Stimulated activated naive B cell treated with anti-CD40 and anti-IgM and Interleukin-4, amounts not matched to agents 10 μg/mL and 1 μg/mL and 100 μg/mL, for 72 hours (primary cell): ENCODE measurements at regions not wholly inside any gene's neighbourhood (a gene's known extent, or its start where the extent isn't known, plus 50 kb on each side); places are given as distances from the start of the nearest gene placed in this dataset.
"Not testable (repeated sequence)": the region's sequence is repeated elsewhere in the genome, so short reads cannot be mapped to it uniquely, and the experiment has no call there.

Source experiments
- ATAC-seq, 2 donors: fragments of 150-1000 bp; cut with Tn5 transposase; replicated peaks; 2 replicates each; pipeline ENCODE4 v1.10.0; 2021; ENCODE audit warnings: moderate library complexity in 1 of 2
- DNase-seq: peaks from one replicate; pipeline ENCODE4 v3.0.0; 2021
- H3K27ac Mint-ChIP-seq: one replicate; pipeline ENCODE4 v1.8.0; 2022; ENCODE audit warnings: mild to moderate bottlenecking, mixed read lengths
- H3K27me3 Mint-ChIP-seq, 2 donors: one replicate each; pipeline ENCODE4 v1.8.0; 2022; ENCODE audit warnings: mixed read lengths in 2 of 2
- H3K36me3 Mint-ChIP-seq, 2 donors: one replicate each; pipeline ENCODE4 v1.8.0; 2022; ENCODE audit warnings: mixed read lengths in 2 of 2, mild to moderate bottlenecking in 1 of 2
- H3K4me1 Mint-ChIP-seq, 2 donors: one replicate each; pipeline ENCODE4 v1.8.0; 2022; ENCODE audit warnings: mixed read lengths in 2 of 2, mild to moderate bottlenecking in 1 of 2
- H3K4me3 Mint-ChIP-seq, 2 donors: one replicate each; pipeline ENCODE4 v1.8.0; 2022; ENCODE audit warnings: mild to moderate bottlenecking in 2 of 2, mixed read lengths in 2 of 2, moderate library complexity in 1 of 2
- H3K9me3 Mint-ChIP-seq, 2 donors: one replicate each; pipeline ENCODE4 v1.8.0; 2022; ENCODE audit warnings: mixed read lengths in 2 of 2, mild to moderate bottlenecking in 1 of 2

GRCh38 chr3:162708942-162709706, 1212.5 kb downstream of the OTOL1 start:
- ATAC-seq, H3K4me1 Mint-ChIP-seq, H3K27ac Mint-ChIP-seq, H3K36me3 Mint-ChIP-seq, H3K27me3 Mint-ChIP-seq, H3K4me3 Mint-ChIP-seq, DNase-seq: not testable (repeated sequence)
- peaks cover 4 to 11% of the 10 kb centered on the region in 2 donors for H3K9me3 Mint-ChIP-seq

DNA sequence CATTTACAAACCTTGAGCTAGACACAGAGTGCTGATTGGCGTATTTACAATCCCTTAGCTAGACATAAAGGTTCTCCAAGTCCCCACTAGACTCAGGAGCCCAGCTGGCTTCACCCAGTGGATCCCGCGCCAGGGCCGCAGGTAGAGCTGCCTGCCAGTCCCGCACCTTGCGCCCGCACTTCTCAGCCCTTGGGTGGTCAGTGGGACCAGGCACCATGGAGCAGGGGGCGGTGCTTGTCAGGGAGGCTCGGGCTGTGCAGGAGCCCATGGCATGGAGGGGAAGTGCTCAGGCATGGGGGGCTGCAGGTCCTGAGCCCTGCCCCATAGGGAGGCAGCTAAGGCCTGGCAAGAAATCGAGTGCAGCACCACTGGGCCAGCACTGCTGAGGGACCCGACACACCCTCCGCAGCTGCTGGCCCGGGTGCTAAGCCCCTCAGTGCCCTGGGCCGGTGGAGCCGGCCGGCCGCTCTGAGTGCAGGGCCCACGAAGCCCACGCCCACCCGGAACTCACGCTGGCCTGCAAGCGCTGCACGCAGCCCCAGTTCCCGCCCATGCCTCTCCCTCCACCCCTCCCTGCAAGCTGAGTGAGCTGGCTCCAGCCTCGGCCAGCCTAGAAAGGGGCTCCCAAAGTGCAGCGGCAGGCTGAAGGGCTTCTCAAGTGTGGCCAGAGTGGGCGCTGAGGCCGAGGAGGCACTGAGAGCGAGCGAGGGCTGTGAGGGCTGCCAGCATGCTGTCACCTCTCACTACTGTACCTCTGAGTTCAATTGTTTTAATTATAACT, 1213.9 kb downstream of the OTOL1 start:
- DNase-seq (no peak), ATAC-seq (no peak)
- no peaks in the 10 kb centered on the region for H3K36me3 Mint-ChIP-seq
- peaks cover 4 to 11% of the 10 kb centered on the region in 2 donors for H3K9me3 Mint-ChIP-seq
- H3K27ac Mint-ChIP-seq = no peak overlapping the region
- no peaks in the 10 kb centered on the region for H3K27me3 Mint-ChIP-seq
- no peak overlapping the region for H3K4me3 Mint-ChIP-seq
- no peaks in the 10 kb centered on the region for H3K4me1 Mint-ChIP-seq

DNA sequence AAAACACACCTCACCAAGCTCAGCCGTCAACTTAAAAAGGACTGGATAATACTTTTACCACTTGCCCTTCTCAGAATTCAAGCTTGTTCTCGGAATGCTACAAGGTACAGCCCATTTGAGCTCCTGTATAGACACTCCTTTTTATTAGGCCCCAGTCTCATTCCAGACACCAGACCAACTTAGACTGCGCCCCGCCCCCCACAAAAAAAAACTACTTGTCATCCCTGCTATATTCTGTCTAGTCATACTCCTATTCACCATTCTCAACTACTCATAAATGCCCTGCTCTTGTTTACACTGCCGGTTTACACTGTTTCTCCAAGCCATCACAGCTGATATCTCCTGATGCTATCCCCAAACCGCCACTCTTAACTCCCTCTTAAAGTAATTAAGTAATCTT, 1220.5 kb downstream of the OTOL1 start:
- H3K27ac Mint-ChIP-seq, DNase-seq, H3K9me3 Mint-ChIP-seq, H3K36me3 Mint-ChIP-seq, H3K27me3 Mint-ChIP-seq, H3K4me3 Mint-ChIP-seq, ATAC-seq, H3K4me1 Mint-ChIP-seq: not testable (repeated sequence)

- Mint-ChIP-seq H3K27ac (no peak overlapping the region), H3K9me3 (peaks cover 0 to under 1% of the 10 kb centered on the region in 2 donors), H3K4me3 (no peak overlapping the region), H3K4me1 (no peaks in the 10 kb centered on the region), H3K27me3 (no peaks in the 10 kb centered on the region), H3K36me3 (no peaks in the 10 kb centered on the region)
- DNase-seq (no peak), ATAC-seq (no peak)
These were observed 1222.1 kb downstream of the OTOL1 start for GRCh38 chr3:162718697-162719096.

DNA sequence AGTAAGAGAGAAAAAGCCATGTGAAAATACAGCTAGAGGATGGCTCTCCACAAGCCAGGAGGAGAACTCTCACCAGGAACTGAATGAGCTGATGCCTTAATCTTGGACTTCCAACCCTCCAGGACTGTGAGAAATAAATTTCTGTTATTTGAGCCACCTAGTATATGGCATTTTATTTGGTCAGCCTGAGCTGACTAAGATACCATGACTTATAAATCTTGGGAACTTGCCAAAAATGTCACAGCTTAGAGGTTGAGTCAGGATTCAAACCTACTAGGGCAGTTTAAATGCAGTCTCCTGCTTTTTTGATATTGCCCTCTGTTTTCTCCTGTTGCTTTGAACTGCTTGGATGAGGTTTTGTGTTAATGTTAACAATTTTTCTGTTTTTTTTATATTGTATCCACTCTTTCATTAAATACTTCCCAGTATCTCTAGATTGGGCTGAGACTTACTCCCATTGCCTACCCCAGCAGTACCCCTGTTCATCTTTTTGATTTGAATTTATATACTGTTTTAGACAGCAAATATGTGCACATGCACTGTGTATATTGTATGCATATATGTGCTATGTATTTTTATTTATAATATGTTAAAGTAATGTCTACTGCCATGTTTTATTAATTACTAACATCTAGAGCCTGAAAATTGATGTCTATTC, 1223.2 kb downstream of the OTOL1 start:
- no peak overlapping the region for H3K27ac Mint-ChIP-seq
- H3K27me3 Mint-ChIP-seq = no peaks in the 10 kb centered on the region
- ATAC-seq (no peak), DNase-seq (no peak)
- no peak overlapping the region for H3K4me3 Mint-ChIP-seq
- H3K36me3 Mint-ChIP-seq = no peaks in the 10 kb centered on the region
- no peaks in the 10 kb centered on the region for H3K9me3 Mint-ChIP-seq
- no peaks in the 10 kb centered on the region for H3K4me1 Mint-ChIP-seq

DNA sequence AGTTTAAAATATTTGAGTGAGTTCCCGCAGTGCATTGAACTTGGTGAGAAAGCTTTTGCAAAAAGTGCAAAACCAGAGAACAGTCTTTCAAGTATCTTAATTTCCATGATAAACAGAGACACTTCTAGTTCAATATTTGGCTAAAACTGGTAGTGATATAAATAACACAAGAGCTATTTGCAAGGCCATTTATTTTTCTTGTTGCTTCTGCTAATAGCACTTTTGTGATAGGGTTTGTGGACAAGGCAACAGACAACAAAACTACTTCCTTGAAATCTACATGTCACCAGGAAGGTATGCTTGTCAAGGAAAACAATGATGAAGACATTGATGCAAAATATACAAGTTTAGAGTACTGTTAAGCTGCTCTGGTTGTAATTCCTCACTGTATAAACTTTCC, 1225.1 kb downstream of the OTOL1 start:
- Mint-ChIP-seq H3K27ac (no peak overlapping the region), H3K27me3 (no peaks in the 10 kb centered on the region), H3K9me3 (no peaks in the 10 kb centered on the region), H3K4me1 (no peaks in the 10 kb centered on the region), H3K36me3 (no peaks in the 10 kb centered on the region), H3K4me3 (no peak overlapping the region)
- DNase-seq (no peak), ATAC-seq (no peak)

DNA sequence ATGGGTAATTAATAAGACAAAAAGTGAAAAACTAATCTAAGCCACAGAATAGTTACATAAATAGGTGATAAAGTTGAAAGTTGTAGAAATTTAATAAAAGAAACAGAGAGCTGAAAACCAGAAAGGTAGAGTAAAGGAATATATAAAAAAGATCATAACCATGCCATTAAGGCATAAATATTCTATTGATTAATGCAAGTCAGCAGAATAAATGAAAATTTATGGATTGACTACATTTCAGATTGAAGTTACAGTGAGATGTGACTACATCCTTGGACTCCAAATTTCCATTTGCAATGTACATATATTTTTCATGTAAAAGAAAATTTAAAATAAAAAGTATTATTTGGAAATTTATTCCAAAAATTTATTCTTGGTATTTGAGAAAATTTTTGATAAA, 1225.7 kb downstream of the OTOL1 start:
- H3K27me3 Mint-ChIP-seq = no peaks in the 10 kb centered on the region
- no peaks in the 10 kb centered on the region for H3K36me3 Mint-ChIP-seq
- H3K27ac Mint-ChIP-seq = no peak overlapping the region
- no peaks in the 10 kb centered on the region for H3K9me3 Mint-ChIP-seq
- H3K4me3 Mint-ChIP-seq = no peak overlapping the region
- DNase-seq (no peak), ATAC-seq (no peak)
- no peaks in the 10 kb centered on the region for H3K4me1 Mint-ChIP-seq

- ATAC-seq, H3K4me1 Mint-ChIP-seq, DNase-seq, H3K36me3 Mint-ChIP-seq, H3K9me3 Mint-ChIP-seq, H3K27ac Mint-ChIP-seq, H3K4me3 Mint-ChIP-seq, H3K27me3 Mint-ChIP-seq: not testable (repeated sequence)
These were observed 1226.2 kb downstream of the OTOL1 start for GRCh38 chr3:162722796-162723195.

GRCh38 chr3:162729686-162730085, 1233.1 kb downstream of the OTOL1 start:
- Mint-ChIP-seq H3K36me3 (no peaks in the 10 kb centered on the region), H3K9me3 (peaks cover 0 to 11% of the 10 kb centered on the region in 2 donors), H3K4me3 (no peak overlapping the region), H3K27me3 (no peaks in the 10 kb centered on the region), H3K27ac (no peak overlapping the region), H3K4me1 (no peaks in the 10 kb centered on the region)
- ATAC-seq = no peak
- DNase-seq = no peak

DNA sequence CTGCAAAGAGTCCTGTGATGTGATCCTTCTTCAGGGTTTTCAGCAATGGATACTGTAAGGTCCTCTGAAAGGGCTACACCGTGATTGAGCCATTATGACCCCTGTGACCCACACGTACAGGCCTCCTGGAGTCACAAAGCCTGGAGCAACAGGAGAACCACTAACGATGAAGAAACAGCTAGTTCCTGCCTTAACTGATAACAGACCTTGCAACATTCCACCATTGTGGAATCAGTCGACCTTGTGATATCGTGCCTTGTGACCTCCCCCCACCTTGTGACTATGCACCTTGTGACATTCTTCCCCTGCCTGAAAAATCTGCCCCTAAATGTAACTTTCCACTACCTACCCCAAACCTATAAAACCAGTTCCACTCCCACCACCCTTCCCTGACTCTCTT, 1235.4 kb downstream of the OTOL1 start:
- not testable (repeated sequence) for H3K36me3 Mint-ChIP-seq, DNase-seq, H3K27ac Mint-ChIP-seq, H3K4me3 Mint-ChIP-seq, H3K4me1 Mint-ChIP-seq, H3K27me3 Mint-ChIP-seq, ATAC-seq
- H3K9me3 Mint-ChIP-seq = peaks cover 0 to 11% of the 10 kb centered on the region in 2 donors

DNA sequence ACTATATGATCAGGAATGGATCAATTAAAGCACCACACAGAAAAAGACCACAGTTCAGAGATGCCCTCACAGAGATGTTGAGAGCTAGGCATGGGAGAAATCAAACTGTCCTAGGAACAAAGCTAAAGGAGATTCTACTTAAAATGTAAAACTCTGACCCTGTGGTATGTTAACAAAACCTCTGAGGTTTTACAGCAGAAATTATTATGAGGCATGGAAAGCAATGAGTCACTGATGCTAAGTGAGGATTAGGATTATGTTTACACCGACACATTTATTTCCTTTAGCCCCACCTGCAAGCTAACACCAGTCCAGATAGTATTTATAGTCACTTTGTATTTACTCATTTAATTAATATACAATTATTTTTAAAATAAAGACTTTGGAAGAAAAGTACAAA, 1242.2 kb downstream of the OTOL1 start:
- H3K9me3 Mint-ChIP-seq = peaks cover 0 to 3% of the 10 kb centered on the region in 2 donors
- H3K4me1 Mint-ChIP-seq = no peaks in the 10 kb centered on the region
- no peaks in the 10 kb centered on the region for H3K27me3 Mint-ChIP-seq
- H3K27ac Mint-ChIP-seq = no peak overlapping the region
- no peaks in the 10 kb centered on the region for H3K36me3 Mint-ChIP-seq
- no peak overlapping the region for H3K4me3 Mint-ChIP-seq
- DNase-seq = no peak
- no peak for ATAC-seq

DNA sequence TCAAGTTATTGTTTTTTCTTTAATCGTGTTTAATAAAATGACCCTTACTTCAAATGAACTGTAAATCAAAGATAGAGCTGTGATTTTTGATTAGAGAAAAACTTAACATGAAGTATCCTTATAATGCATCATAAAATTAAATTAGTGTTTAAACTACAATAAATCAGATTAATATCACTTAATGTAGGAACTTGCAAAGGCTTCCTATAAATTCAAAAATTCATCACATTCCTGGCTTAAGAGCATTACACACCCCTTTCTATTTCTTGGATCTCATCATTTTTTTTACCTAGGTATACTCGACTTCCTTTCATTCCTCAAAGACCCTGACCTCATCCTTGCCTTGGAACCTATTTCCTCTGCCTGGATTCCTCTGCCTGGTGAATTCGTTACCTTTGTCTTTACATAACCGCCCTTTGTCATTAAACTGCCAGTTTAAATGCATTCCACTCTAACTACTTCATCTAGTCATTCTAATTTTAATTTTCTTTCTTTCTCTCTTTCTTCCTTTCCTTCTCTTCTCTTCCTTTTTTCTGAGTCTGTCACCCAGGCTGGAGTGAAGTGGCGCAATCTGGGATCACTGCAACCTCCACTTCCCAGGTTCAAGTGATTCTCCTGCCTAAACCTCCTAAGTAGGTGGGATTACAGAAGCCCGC, 1244.5 kb downstream of the OTOL1 start:
- DNase-seq = no peak
- Mint-ChIP-seq H3K27me3 (no peaks in the 10 kb centered on the region), H3K4me3 (no peak overlapping the region), H3K27ac (no peak overlapping the region), H3K36me3 (no peaks in the 10 kb centered on the region), H3K9me3 (peaks cover 2 to 3% of the 10 kb centered on the region in 2 donors), H3K4me1 (no peaks in the 10 kb centered on the region)
- ATAC-seq = no peak

GRCh38 chr3:162742159-162742717, 1245.6 kb downstream of the OTOL1 start:
- peaks cover 2 to 3% of the 10 kb centered on the region in 2 donors for H3K9me3 Mint-ChIP-seq
- DNase-seq = no peak
- H3K4me3 Mint-ChIP-seq = no peak overlapping the region
- H3K36me3 Mint-ChIP-seq = no peaks in the 10 kb centered on the region
- H3K27me3 Mint-ChIP-seq = no peaks in the 10 kb centered on the region
- no peak overlapping the region for H3K27ac Mint-ChIP-seq
- H3K4me1 Mint-ChIP-seq = no peaks in the 10 kb centered on the region
- ATAC-seq = no peak

DNA sequence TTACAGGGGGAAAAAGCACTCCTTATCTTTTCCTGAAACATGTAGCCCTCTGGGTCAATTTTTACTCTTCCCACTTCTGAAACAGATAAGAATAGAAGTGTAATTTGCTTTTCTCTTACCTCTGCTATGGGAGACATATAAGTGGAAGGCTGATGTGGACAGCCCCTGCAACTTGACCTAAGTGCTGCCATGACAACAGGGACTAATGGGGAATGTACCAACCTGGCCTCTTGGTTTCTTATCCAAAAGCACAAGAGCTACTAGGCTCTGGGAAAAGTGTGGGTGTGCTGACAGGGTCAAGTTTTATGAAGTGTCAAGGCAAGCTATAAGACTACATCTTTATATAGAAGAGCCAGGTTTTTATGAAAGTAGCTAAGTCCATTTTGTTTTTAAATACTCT, 1246.5 kb downstream of the OTOL1 start:
- H3K4me1 Mint-ChIP-seq = no peaks in the 10 kb centered on the region
- H3K27me3 Mint-ChIP-seq = no peaks in the 10 kb centered on the region

More for the DNA sequence above, 1246.5 kb downstream of the OTOL1 start:
- Mint-ChIP-seq H3K4me3 (no peak overlapping the region), H3K9me3 (peaks cover 3 to 4% of the 10 kb centered on the region in 2 donors), H3K36me3 (no peaks in the 10 kb centered on the region), H3K27ac (no peak overlapping the region)
- ATAC-seq (no peak), DNase-seq (no peak)
